ENCODE measurements at regions not wholly inside any gene's neighbourhood (a gene's known extent, or its start where the extent isn't known, plus 50 kb on each side); places are given as distances from the start of the nearest gene placed in this dataset.

GRCh38 chr3:40979962-40980361, 219.3 kb upstream of the CTNNB1 start:
- Histone ChIP-seq H3K36me3 (ENCODE audit: insufficient read depth, low read length) (no peaks in the 10 kb centered on the region), H3K27me3 (ENCODE audit: insufficient read depth, low read length, poor library complexity) (peaks cover 2% of the 10 kb centered on the region), H2AFZ (ENCODE audit: low read depth, low read length) (no peak overlapping the region), H3K27ac (ENCODE audit: low read length) (no peak overlapping the region), H4K20me1 (ENCODE audit: insufficient read depth, low read length) (no peaks in the 10 kb centered on the region), H3K79me2 (ENCODE audit: insufficient read depth, low read length) (no peaks in the 10 kb centered on the region), H3K9ac (ENCODE audit: low read depth, low read length) (no peak overlapping the region), H3K4me1 (ENCODE audit: insufficient read depth, low read length) (no peaks in the 10 kb centered on the region), H3K4me2 (ENCODE audit: insufficient read depth, low read length) (no peak overlapping the region), H3K4me3 (ENCODE audit: low read depth in 1 of 2, low read length in 2 of 2) (no peak overlapping the region), H3K9me3 (ENCODE audit: insufficient read depth, low read length, severe bottlenecking) (no peaks in the 10 kb centered on the region)
- ATAC-seq (ENCODE audit: insufficient read depth, low read depth) = no peak
- no peak for DNase-seq
- TF ChIP-seq CTCF (IDR thresholded peaks at IDR 0.05; ENCODE audit: borderline replicate concordance, extremely low read depth, low read length, poor library complexity, severe bottlenecking) = no peak
- TF ChIP-seq EZH2 (IDR thresholded peaks at IDR 0.05; ENCODE audit: borderline replicate concordance, low read depth, low read length, severe bottlenecking) = no peak

GRCh38 chr3:40980467-40980866, 218.8 kb upstream of the CTNNB1 start:
- Histone ChIP-seq H3K79me2 (ENCODE audit: insufficient read depth, low read length) (no peaks in the 10 kb centered on the region), H2AFZ (ENCODE audit: low read depth, low read length) (no peak overlapping the region), H4K20me1 (ENCODE audit: insufficient read depth, low read length) (no peaks in the 10 kb centered on the region), H3K9ac (ENCODE audit: low read depth, low read length) (no peak overlapping the region), H3K27me3 (ENCODE audit: insufficient read depth, low read length, poor library complexity) (peaks cover 2% of the 10 kb centered on the region), H3K4me3 (ENCODE audit: low read depth in 1 of 2, low read length in 2 of 2) (no peak overlapping the region), H3K9me3 (ENCODE audit: insufficient read depth, low read length, severe bottlenecking) (no peaks in the 10 kb centered on the region), H3K4me2 (ENCODE audit: insufficient read depth, low read length) (no peak overlapping the region), H3K4me1 (ENCODE audit: insufficient read depth, low read length) (no peaks in the 10 kb centered on the region), H3K36me3 (ENCODE audit: insufficient read depth, low read length) (no peaks in the 10 kb centered on the region), H3K27ac (ENCODE audit: low read length) (no peak overlapping the region)
- DNase-seq (peak; percentile 12), ATAC-seq (ENCODE audit: insufficient read depth, low read depth) (peak; percentile 61; the same call in 2 of the 3 replicates)
- TF ChIP-seq CTCF (IDR thresholded peaks at IDR 0.05; ENCODE audit: borderline replicate concordance, extremely low read depth, low read length, poor library complexity, severe bottlenecking) (no peak), EZH2 (IDR thresholded peaks at IDR 0.05; ENCODE audit: borderline replicate concordance, low read depth, low read length, severe bottlenecking) (no peak)

GRCh38 chr3:40985195-40985594, 214.1 kb upstream of the CTNNB1 start:
- Histone ChIP-seq H3K27ac (ENCODE audit: low read length) (no peak overlapping the region), H3K27me3 (ENCODE audit: insufficient read depth, low read length, poor library complexity) (peaks cover 2% of the 10 kb centered on the region), H3K4me2 (ENCODE audit: insufficient read depth, low read length) (no peak overlapping the region), H2AFZ (ENCODE audit: low read depth, low read length) (no peak overlapping the region), H3K9me3 (ENCODE audit: insufficient read depth, low read length, severe bottlenecking) (no peaks in the 10 kb centered on the region), H4K20me1 (ENCODE audit: insufficient read depth, low read length) (no peaks in the 10 kb centered on the region), H3K4me1 (ENCODE audit: insufficient read depth, low read length) (no peaks in the 10 kb centered on the region), H3K9ac (ENCODE audit: low read depth, low read length) (no peak overlapping the region), H3K4me3 (ENCODE audit: low read depth in 1 of 2, low read length in 2 of 2) (no peak overlapping the region), H3K79me2 (ENCODE audit: insufficient read depth, low read length) (no peaks in the 10 kb centered on the region), H3K36me3 (ENCODE audit: insufficient read depth, low read length) (no peaks in the 10 kb centered on the region)
- no peak for ATAC-seq (ENCODE audit: insufficient read depth, low read depth)
- no peak for TF ChIP-seq EZH2 (IDR thresholded peaks at IDR 0.05; ENCODE audit: borderline replicate concordance, low read depth, low read length, severe bottlenecking)
- no peak for TF ChIP-seq CTCF (IDR thresholded peaks at IDR 0.05; ENCODE audit: borderline replicate concordance, extremely low read depth, low read length, poor library complexity, severe bottlenecking)
- DNase-seq = no peak

GRCh38 chr3:40988468-40988867, 210.8 kb upstream of the CTNNB1 start:
- Histone ChIP-seq H4K20me1 (ENCODE audit: insufficient read depth, low read length) (no peaks in the 10 kb centered on the region), H3K4me3 (ENCODE audit: low read depth in 1 of 2, low read length in 2 of 2) (no peak overlapping the region), H3K4me1 (ENCODE audit: insufficient read depth, low read length) (no peaks in the 10 kb centered on the region), H3K79me2 (ENCODE audit: insufficient read depth, low read length) (no peaks in the 10 kb centered on the region), H3K9me3 (ENCODE audit: insufficient read depth, low read length, severe bottlenecking) (no peaks in the 10 kb centered on the region), H3K27ac (ENCODE audit: low read length) (no peak overlapping the region), H2AFZ (ENCODE audit: low read depth, low read length) (no peak overlapping the region), H3K9ac (ENCODE audit: low read depth, low read length) (no peak overlapping the region), H3K4me2 (ENCODE audit: insufficient read depth, low read length) (no peak overlapping the region), H3K36me3 (ENCODE audit: insufficient read depth, low read length) (no peaks in the 10 kb centered on the region), H3K27me3 (ENCODE audit: insufficient read depth, low read length, poor library complexity) (peaks cover 2% of the 10 kb centered on the region)
- no peak for ATAC-seq (ENCODE audit: insufficient read depth, low read depth)
- no peak for TF ChIP-seq EZH2 (IDR thresholded peaks at IDR 0.05; ENCODE audit: borderline replicate concordance, low read depth, low read length, severe bottlenecking)
- TF ChIP-seq CTCF (IDR thresholded peaks at IDR 0.05; ENCODE audit: borderline replicate concordance, extremely low read depth, low read length, poor library complexity, severe bottlenecking) = no peak
- no peak for DNase-seq

All from DND-41 (cell line).